ENCODE measurements at regions not wholly inside any gene's neighbourhood (a gene's known extent, or its start where the extent isn't known, plus 50 kb on each side); places are given as distances from the start of the nearest gene placed in this dataset.

GRCh38 chr12:43648636-43649035 is 96.6 kb upstream of the ADAMTS20 start:
- TF ChIP-seq ZNF561 (tag by site-specific recombination; IDR thresholded peaks at IDR 0.05; ENCODE audit: borderline replicate concordance): no peak
- no peak for TF ChIP-seq ZNF777 (tag by site-specific recombination; IDR thresholded peaks at IDR 0.05; ENCODE audit: borderline replicate concordance)
- no peak for TF ChIP-seq ZNF221 (tag by site-specific recombination; IDR thresholded peaks at IDR 0.05; ENCODE audit: borderline replicate concordance)
- no peak for TF ChIP-seq REST (tag by site-specific recombination; IDR thresholded peaks at IDR 0.05)
- TF ChIP-seq ZNF114 (tag by site-specific recombination; IDR thresholded peaks at IDR 0.05): no peak
- no peak for TF ChIP-seq CTCF (tag by site-specific recombination; IDR thresholded peaks at IDR 0.05)
- no peak for TF ChIP-seq ZNF488 (tag by site-specific recombination; IDR thresholded peaks at IDR 0.05)
- TF ChIP-seq ZBTB20 (tag by site-specific recombination; IDR thresholded peaks at IDR 0.05): no peak
- no peak for TF ChIP-seq ZNF23 (tag by site-specific recombination; IDR thresholded peaks at IDR 0.05; ENCODE audit: borderline replicate concordance)
- no peak for TF ChIP-seq ZNF701 (tag by site-specific recombination; IDR thresholded peaks at IDR 0.05)
- TF ChIP-seq ZBTB48 (tag by site-specific recombination; IDR thresholded peaks at IDR 0.05): no peak
- TF ChIP-seq ZSCAN30 (tag by site-specific recombination; IDR thresholded peaks at IDR 0.05): no peak
- no peak for TF ChIP-seq REPIN1 (tag by site-specific recombination; IDR thresholded peaks at IDR 0.05; ENCODE audit: low read depth)
- no peak for TF ChIP-seq ZNF510 (tag by site-specific recombination; IDR thresholded peaks at IDR 0.05; ENCODE audit: insufficient replicate concordance)
